ENCODE measurements at regions not wholly inside any gene's neighbourhood (a gene's known extent, or its start where the extent isn't known, plus 50 kb on each side); places are given as distances from the start of the nearest gene placed in this dataset.

DNA sequence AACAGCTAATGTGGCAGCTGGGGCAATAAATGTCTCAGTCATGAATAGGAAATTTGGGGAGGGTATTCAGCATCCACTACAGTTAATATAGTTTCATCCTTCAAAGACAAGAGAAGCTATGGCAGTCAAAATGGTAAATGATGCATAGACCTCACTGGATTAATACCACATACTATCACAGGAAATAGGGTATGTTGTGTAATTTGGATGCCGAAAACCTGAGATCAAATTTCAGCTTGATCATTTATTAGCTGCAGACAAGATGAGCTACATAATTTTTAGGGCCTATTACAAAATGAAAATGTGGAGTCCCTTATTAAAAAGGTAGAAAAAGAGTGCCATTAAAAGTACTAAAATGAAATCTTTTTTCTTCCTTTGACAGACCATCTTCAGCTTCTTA, 112.6 kb upstream of the MTAP start:
- Histone ChIP-seq H3K4me3 (ENCODE audit: low read length) (no peak overlapping the region), H3K27me3 (ENCODE audit: insufficient read depth, low read length) (no peaks in the 10 kb centered on the region; the same call in 1 of the 2 replicates), H3K9ac (ENCODE audit: low read depth, low read length) (no peak overlapping the region), H3K27ac (ENCODE audit: low read length) (no peak overlapping the region), H3K4me1 (ENCODE audit: insufficient read depth, low read length) (no peaks in the 10 kb centered on the region), H3K9me3 (ENCODE audit: insufficient read depth, low read depth, low read length) (no peaks in the 10 kb centered on the region), H3K36me3 (ENCODE audit: insufficient read depth, low read depth, low read length) (no peaks in the 10 kb centered on the region)

DNA sequence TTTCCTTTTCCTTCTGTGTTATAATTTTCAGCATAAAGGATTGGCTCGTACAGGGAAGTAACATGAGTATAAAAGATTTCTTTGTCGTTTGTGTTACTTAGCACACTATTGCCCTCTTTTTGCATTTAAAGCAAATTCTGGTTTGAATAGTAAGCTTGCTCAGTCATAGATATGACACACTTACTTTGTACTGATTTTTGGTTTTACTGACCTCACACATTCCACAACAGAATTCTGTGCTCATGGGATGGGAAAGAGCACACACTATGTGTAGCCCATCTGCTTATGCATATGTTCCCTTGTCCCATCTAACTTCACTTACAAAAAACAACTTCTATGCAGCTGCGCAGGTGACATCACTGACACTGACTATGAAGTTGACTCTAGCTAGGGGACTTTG, 111.9 kb upstream of the MTAP start:
- no peaks in the 10 kb centered on the region for H3K4me1 ChIP-seq (ENCODE audit: insufficient read depth, low read length)
- no peaks in the 10 kb centered on the region for H3K36me3 ChIP-seq (ENCODE audit: insufficient read depth, low read depth, low read length)
- H3K27ac ChIP-seq (ENCODE audit: low read length): no peak overlapping the region
- H3K27me3 ChIP-seq (ENCODE audit: insufficient read depth, low read length): no peaks in the 10 kb centered on the region; the same call in 1 of the 2 replicates
- no peak overlapping the region for H3K4me3 ChIP-seq (ENCODE audit: low read length)
- no peaks in the 10 kb centered on the region; the same call in 1 of the 2 replicates for H3K9me3 ChIP-seq (ENCODE audit: insufficient read depth, low read depth, low read length)
- no peak overlapping the region for H3K9ac ChIP-seq (ENCODE audit: low read depth, low read length)

DNA sequence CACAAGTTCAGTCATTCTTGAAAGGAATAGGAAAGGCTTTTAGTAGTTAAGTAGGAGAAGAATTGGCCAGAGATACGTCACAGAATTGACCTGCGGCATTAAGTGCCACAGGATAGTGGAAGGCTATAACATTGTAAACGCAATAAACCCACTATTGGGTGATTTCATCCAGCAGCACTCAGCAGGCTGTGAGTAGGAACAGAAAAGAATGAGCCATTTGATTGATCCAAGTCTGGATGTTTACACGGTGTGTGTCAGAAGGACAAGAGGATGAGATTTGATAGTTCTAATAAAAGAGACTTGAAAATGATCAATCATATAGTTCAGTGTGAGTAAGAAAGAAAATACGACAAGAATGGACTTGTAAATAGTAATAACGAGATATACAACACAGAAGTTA, 110.0 kb upstream of the MTAP start:
- H3K36me3 ChIP-seq (ENCODE audit: insufficient read depth, low read depth, low read length): no peaks in the 10 kb centered on the region

DNA sequence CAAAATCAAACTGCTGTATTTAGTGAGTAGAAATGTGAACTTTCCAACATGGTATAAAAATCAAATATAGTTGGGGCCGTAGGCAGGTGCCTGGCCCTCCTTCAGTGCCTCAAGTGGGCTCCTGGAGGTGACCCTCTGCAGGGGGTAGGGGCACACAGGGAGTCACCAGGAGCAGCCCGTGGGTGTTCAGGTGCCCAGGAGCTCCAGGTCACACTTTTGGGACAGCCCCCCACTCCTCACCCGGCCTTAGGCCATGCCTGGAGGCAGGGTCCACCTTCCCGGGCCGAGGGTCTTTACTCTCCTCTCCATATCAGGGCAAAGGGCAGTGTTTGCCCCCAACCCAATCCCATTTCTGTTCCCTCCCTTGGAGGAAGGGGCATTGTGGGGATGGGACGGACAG, 108.0 kb upstream of the MTAP start:
- H3K9me3 ChIP-seq (ENCODE audit: insufficient read depth, low read depth, low read length): no peaks in the 10 kb centered on the region; the same call in 1 of the 2 replicates

More for the DNA sequence above, 110.0 kb upstream of the MTAP start:
- H3K4me1 ChIP-seq (ENCODE audit: insufficient read depth, low read length): no peaks in the 10 kb centered on the region
- H3K4me3 ChIP-seq (ENCODE audit: low read length): no peak overlapping the region
- no peaks in the 10 kb centered on the region; the same call in 1 of the 2 replicates for H3K9me3 ChIP-seq (ENCODE audit: insufficient read depth, low read depth, low read length)
- H3K27ac ChIP-seq (ENCODE audit: low read length): no peak overlapping the region
- H3K27me3 ChIP-seq (ENCODE audit: insufficient read depth, low read length): no peaks in the 10 kb centered on the region; the same call in 1 of the 2 replicates
- H3K9ac ChIP-seq (ENCODE audit: low read depth, low read length): no peak overlapping the region

DNA sequence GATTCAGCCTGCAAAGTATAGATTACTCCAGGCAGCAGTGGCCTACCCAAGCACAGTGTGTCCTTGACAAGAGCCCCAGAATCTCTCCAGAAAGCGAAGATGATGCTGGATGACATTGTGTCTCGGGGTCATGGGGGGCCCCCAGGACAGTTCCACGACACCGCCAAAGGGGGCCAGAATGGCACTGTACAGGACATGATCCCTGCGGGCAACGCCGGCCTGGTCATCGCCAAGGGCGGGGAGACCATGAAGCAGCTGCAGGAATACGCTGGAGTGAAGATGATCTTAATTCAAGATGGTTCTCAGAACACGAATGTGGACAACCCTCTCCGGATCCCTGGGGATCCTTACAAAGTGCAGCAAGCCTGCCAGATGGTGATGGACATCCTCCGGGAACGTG, 107.0 kb upstream of the MTAP start:
- Histone ChIP-seq H3K27ac (ENCODE audit: low read length) (no peak overlapping the region), H3K4me1 (ENCODE audit: insufficient read depth, low read length) (no peaks in the 10 kb centered on the region), H3K9ac (ENCODE audit: low read depth, low read length) (no peak overlapping the region), H3K9me3 (ENCODE audit: insufficient read depth, low read depth, low read length) (no peaks in the 10 kb centered on the region; the same call in 1 of the 2 replicates), H3K36me3 (ENCODE audit: insufficient read depth, low read depth, low read length) (no peaks in the 10 kb centered on the region), H3K4me3 (ENCODE audit: low read length) (no peak overlapping the region), H3K27me3 (ENCODE audit: insufficient read depth, low read length) (no peaks in the 10 kb centered on the region; the same call in 1 of the 2 replicates)

More for the DNA sequence above, 108.0 kb upstream of the MTAP start:
- Histone ChIP-seq H3K27me3 (ENCODE audit: insufficient read depth, low read length) (no peaks in the 10 kb centered on the region; the same call in 1 of the 2 replicates), H3K36me3 (ENCODE audit: insufficient read depth, low read depth, low read length) (no peaks in the 10 kb centered on the region), H3K4me1 (ENCODE audit: insufficient read depth, low read length) (no peaks in the 10 kb centered on the region), H3K4me3 (ENCODE audit: low read length) (no peak overlapping the region), H3K9ac (ENCODE audit: low read depth, low read length) (no peak overlapping the region), H3K27ac (ENCODE audit: low read length) (no peak overlapping the region)

DNA sequence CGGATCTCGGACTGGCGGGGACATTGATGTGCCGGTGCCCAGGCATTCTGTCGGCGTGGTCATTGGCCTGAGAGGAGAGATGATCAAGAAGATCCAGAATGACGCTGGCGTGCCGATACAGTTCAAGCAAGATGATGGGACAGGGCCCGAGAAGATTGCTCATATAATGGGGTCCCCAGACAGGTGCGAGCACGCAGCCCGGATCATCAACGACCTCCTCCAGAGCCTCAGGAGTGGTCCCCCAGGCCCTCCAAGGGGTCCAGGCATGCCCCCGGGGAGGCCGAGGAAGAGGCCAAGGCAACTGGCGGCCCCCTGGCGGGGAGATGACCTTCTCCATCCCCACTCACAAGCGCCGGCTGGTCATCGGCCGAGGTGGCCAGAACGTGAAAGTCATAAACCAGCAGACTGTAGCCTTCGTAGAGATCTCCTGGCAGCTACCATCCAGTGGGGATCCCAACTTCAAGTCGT, 106.5 kb upstream of the MTAP start:
- no peaks in the 10 kb centered on the region; the same call in 1 of the 2 replicates for H3K27me3 ChIP-seq (ENCODE audit: insufficient read depth, low read length)

DNA sequence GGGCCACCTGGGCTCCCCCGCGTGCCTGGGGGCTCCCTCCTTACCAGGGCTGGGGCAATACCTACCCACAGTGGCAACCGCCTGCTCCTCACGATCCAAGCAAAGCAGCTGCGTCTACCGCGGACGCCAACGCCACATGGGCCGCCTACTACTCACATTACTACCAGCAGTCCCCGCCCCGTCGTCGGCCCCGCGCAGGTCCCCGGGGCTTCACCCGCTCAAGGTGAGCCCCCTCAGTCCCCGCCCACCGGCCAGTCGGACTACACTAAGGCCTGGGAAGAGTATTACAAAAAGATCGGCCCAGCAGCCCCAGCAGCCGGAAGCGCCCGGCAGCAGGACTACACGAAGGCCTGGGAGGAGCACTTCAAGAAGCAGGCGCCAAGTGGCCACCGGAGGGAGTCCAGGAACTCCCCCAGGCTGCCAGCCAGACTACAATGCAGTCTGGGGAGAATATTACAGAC, 106.0 kb upstream of the MTAP start:
- Histone ChIP-seq H3K9me3 (ENCODE audit: insufficient read depth, low read depth, low read length) (no peaks in the 10 kb centered on the region; the same call in 1 of the 2 replicates), H3K4me3 (ENCODE audit: low read length) (no peak overlapping the region), H3K27ac (ENCODE audit: low read length) (no peak overlapping the region), H3K36me3 (ENCODE audit: insufficient read depth, low read depth, low read length) (no peaks in the 10 kb centered on the region), H3K9ac (ENCODE audit: low read depth, low read length) (no peak overlapping the region), H3K4me1 (ENCODE audit: insufficient read depth, low read length) (no peaks in the 10 kb centered on the region), H3K27me3 (ENCODE audit: insufficient read depth, low read length) (no peaks in the 10 kb centered on the region; the same call in 1 of the 2 replicates)

More for the DNA sequence above, 106.5 kb upstream of the MTAP start:
- no peaks in the 10 kb centered on the region; the same call in 1 of the 2 replicates for H3K9me3 ChIP-seq (ENCODE audit: insufficient read depth, low read depth, low read length)
- no peak overlapping the region for H3K4me3 ChIP-seq (ENCODE audit: low read length)
- H3K36me3 ChIP-seq (ENCODE audit: insufficient read depth, low read depth, low read length): no peaks in the 10 kb centered on the region
- H3K9ac ChIP-seq (ENCODE audit: low read depth, low read length): no peak overlapping the region
- H3K27ac ChIP-seq (ENCODE audit: low read length): no peak overlapping the region
- H3K4me1 ChIP-seq (ENCODE audit: insufficient read depth, low read length): no peaks in the 10 kb centered on the region

DNA sequence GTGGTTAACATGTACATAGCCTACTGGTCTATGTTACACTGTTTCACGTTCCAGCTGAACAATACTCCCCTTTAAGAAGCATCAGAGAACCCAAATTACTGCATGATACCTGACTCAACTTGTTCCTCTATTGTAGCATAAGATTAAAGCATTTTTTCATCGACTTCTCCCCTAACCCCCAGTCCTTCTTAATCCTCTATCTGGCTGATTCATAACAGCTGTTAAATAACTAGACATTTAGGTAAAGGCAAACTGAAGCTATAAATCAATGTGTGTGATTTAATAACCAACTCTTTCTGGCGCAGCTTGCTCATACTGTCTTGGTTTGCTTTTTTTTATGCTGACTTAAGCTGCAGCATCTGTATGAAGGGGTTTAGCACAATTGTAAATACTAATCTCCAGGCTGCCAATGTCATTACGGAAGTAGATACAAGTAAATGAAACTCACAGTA, 94.2 kb upstream of the MTAP start:
- Histone ChIP-seq H3K4me3 (ENCODE audit: low read length) (no peak overlapping the region), H3K4me1 (ENCODE audit: insufficient read depth, low read length) (peaks cover 4% of the 10 kb centered on the region; the same call in 1 of the 2 replicates), H3K9ac (ENCODE audit: low read depth, low read length) (no peak overlapping the region), H3K36me3 (ENCODE audit: insufficient read depth, low read depth, low read length) (no peaks in the 10 kb centered on the region), H3K27me3 (ENCODE audit: insufficient read depth, low read length) (no peaks in the 10 kb centered on the region), H3K27ac (ENCODE audit: low read length) (no peak overlapping the region), H3K9me3 (ENCODE audit: insufficient read depth, low read depth, low read length) (no peaks in the 10 kb centered on the region)

DNA sequence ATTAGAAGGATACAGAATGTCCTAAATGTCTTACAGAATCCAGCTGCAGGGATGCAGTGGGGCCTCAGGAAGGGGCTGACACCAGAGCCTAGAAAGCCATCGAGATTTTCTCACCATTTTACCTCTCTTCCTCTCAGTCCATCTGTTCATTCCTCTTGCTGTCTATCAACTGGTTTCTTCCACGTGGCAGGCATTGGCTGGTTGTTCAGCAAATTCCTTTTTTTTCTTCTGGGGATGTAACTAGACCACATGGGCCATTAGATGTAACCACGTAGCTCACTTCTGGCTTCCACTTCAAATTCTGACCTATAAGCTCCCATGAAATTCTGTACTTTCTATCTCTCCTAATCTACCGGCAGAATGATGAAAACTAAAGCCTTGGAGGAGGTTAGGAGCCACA, 93.6 kb upstream of the MTAP start:
- no peaks in the 10 kb centered on the region for H3K36me3 ChIP-seq (ENCODE audit: insufficient read depth, low read depth, low read length)
- no peak overlapping the region for H3K27ac ChIP-seq (ENCODE audit: low read length)
- no peak overlapping the region for H3K4me3 ChIP-seq (ENCODE audit: low read length)
- H3K9me3 ChIP-seq (ENCODE audit: insufficient read depth, low read depth, low read length): no peaks in the 10 kb centered on the region
- H3K9ac ChIP-seq (ENCODE audit: low read depth, low read length): no peak overlapping the region
- no peaks in the 10 kb centered on the region for H3K27me3 ChIP-seq (ENCODE audit: insufficient read depth, low read length)
- H3K4me1 ChIP-seq (ENCODE audit: insufficient read depth, low read length): peaks cover 4% of the 10 kb centered on the region; the same call in 1 of the 2 replicates

DNA sequence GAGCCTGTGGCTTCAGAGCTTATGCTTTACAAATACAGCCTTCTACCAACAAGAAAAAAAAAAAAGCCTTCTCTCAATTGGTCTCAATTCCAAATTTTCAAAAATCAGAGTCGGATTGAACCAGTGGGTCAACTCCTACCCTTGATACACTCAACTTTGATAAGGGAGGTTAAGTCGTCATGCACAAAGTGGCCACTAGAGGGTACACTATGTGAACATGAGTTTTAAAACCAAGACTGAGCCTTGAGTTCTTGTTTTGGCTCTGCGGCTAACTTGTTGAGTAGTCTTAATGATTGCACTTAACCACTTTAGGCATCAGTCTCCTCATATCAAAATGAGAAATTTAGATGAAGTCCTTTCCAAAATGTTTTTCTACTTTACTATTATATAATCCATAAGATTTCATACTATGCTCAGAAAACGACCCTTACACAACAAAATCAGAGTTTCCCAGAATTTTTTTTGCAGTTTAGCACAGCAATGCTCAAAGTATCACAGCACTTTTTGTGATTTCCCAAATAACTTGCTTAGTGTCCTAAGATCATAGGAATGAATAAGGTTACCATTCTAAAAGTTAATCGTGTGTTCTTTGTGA, 92.9 kb upstream of the MTAP start:
- no peaks in the 10 kb centered on the region for H3K27me3 ChIP-seq (ENCODE audit: insufficient read depth, low read length)
- H3K4me1 ChIP-seq (ENCODE audit: insufficient read depth, low read length): peaks cover 4% of the 10 kb centered on the region; the same call in 1 of the 2 replicates
- H3K36me3 ChIP-seq (ENCODE audit: insufficient read depth, low read depth, low read length): no peaks in the 10 kb centered on the region
- H3K4me3 ChIP-seq (ENCODE audit: low read length): no peak overlapping the region
- H3K9ac ChIP-seq (ENCODE audit: low read depth, low read length): no peak overlapping the region
- no peak overlapping the region for H3K27ac ChIP-seq (ENCODE audit: low read length)
- H3K9me3 ChIP-seq (ENCODE audit: insufficient read depth, low read depth, low read length): no peaks in the 10 kb centered on the region

DNA sequence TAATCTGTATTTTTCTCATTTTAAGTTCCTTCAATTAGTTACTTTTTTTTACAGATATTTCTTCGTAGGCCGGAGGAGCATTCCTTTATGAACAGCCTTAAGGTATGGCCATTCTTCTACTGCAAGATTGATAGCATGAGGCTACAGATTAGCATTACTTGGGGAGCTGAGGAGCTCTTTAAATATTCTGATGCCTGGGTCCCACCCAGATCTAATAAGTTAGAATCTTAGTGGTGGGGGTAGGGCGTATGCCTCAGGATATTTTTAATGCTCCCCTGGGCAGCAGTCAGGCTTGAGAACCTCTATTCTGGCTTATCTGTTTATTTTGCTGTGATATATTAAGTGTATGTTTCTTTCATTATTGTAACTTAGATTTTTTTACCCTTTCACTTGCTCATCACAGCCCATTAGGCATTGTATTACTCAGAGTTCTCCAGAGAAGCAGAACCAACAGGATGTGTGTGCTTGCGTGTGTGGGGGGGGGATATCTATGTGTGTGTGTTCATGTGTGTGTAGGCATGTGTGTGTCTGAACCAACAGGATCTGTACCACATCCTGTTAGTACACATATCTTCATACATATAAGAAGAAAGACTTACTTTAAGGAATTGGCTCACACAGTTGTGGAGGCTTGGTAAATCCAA, 91.8 kb upstream of the MTAP start:
- Histone ChIP-seq H3K4me1 (ENCODE audit: insufficient read depth, low read length) (peaks cover 4% of the 10 kb centered on the region; the same call in 1 of the 2 replicates), H3K27me3 (ENCODE audit: insufficient read depth, low read length) (no peaks in the 10 kb centered on the region), H3K9me3 (ENCODE audit: insufficient read depth, low read depth, low read length) (no peaks in the 10 kb centered on the region), H3K27ac (ENCODE audit: low read length) (no peak overlapping the region), H3K36me3 (ENCODE audit: insufficient read depth, low read depth, low read length) (no peaks in the 10 kb centered on the region), H3K4me3 (ENCODE audit: low read length) (no peak overlapping the region), H3K9ac (ENCODE audit: low read depth, low read length) (no peak overlapping the region)

DNA sequence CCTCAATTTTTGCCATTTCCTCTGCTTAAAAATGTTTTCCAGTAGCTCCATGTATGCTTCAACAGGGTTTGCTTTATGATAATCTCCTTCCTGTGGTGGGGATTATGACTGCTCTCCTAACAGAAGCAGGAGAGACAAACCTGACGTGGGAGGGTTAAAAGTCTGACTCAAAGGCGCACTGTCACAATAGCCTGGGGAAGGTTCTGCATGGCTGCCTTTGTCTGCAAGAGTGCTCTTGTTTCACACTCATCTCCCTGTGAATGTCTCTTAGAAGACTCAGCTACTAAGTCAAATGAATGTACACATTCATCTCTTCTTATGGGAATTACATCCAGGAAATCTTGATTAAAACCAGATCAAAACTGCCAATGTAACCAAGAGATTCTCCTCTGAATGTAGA, 90.9 kb upstream of the MTAP start:
- Histone ChIP-seq H3K27me3 (ENCODE audit: insufficient read depth, low read length) (no peaks in the 10 kb centered on the region), H3K4me3 (ENCODE audit: low read length) (no peak overlapping the region), H3K27ac (ENCODE audit: low read length) (no peak overlapping the region), H3K4me1 (ENCODE audit: insufficient read depth, low read length) (peaks cover 4% of the 10 kb centered on the region; the same call in 1 of the 2 replicates), H3K9me3 (ENCODE audit: insufficient read depth, low read depth, low read length) (no peaks in the 10 kb centered on the region), H3K36me3 (ENCODE audit: insufficient read depth, low read depth, low read length) (no peaks in the 10 kb centered on the region), H3K9ac (ENCODE audit: low read depth, low read length) (no peak overlapping the region)
